A673 (cell line): ENCODE measurements at regions not wholly inside any gene's neighbourhood (a gene's known extent, or its start where the extent isn't known, plus 50 kb on each side); places are given as distances from the start of the nearest gene placed in this dataset.

Source experiments
- CTCF ChIP-seq: fragments of 300-800, 200-600 bp; sonication (generic); conservative IDR thresholded peaks from 2 replicates; pipeline ENCODE4 v1.5.1; 2017; ENCODE audit warnings: low read depth, mild to moderate bottlenecking, antibody characterized with exemption, low read length, moderate library complexity, mixed read lengths
- EZH2 ChIP-seq: fragments of 200-600 bp; sonication (generic); IDR thresholded peaks from 2 replicates; pipeline ENCODE4 v1.6.1; 2017; ENCODE audit warnings: borderline replicate concordance, low read depth, mild to moderate bottlenecking, mixed read lengths, antibody characterized with exemption, low read length; ENCODE audit not compliant: poor library complexity, severe bottlenecking

GRCh38 chrX:15142084-15142715, 127.7 kb downstream of the ASB9 start:
- TF ChIP-seq CTCF (no peak), EZH2 (no peak)
